RPMI7951 (cell line): ENCODE measurements at regions not wholly inside any gene's neighbourhood (a gene's known extent, or its start where the extent isn't known, plus 50 kb on each side); places are given as distances from the start of the nearest gene placed in this dataset.

Experiments used
- DNase-seq: peaks from one replicate; pipeline ENCODE4 v3.0.0-alpha.2; 2012; ENCODE audit warnings: low read depth

DNA sequence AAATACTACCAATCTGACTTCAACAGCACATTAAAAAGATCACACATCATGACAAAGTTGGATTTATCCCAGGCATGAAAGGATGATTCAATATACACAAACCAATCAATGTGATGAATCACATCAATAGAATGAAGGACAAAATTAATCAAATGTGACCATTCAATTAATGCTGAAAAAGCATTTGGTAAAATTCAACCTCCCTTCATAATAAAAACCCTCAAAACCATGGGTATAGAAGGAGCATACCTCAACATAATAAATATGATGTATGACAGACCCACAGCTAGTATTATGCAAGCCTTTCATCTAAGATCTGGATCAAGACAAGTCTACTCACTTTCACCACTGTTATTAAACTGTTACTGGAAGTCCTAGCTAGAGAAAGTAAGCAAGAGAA, 921.7 kb upstream of the RAG2 start:
- no peak for DNase-seq

DNA sequence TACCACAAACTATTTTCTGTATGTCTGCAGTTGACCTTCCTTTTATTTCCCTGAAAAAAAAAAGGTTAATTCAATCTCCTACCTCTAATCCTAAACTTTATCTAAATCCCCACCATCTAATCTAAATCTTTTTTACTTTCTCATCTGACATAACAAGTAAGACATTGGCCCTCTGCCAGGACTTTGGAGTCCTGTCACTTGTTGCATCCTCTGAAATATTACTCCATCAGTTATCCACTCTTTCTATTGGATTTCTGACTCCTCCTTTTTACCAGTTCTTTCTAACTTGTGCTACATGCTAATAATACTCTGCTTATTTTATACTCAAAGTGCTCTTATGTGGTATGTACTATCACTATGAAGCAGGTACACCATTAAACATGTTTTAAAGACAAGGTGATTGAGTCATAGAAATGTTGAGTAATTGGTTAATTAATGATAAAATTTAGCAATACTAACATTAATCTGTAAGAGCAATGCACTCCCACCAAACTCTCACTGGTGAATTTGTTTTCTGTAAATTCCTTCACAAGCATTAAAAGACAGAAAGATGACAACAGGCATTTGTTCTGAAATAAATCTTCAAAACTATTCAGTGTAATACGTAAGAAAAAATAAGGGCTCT, 914.2 kb upstream of the RAG2 start:
- DNase-seq: no peak

DNA sequence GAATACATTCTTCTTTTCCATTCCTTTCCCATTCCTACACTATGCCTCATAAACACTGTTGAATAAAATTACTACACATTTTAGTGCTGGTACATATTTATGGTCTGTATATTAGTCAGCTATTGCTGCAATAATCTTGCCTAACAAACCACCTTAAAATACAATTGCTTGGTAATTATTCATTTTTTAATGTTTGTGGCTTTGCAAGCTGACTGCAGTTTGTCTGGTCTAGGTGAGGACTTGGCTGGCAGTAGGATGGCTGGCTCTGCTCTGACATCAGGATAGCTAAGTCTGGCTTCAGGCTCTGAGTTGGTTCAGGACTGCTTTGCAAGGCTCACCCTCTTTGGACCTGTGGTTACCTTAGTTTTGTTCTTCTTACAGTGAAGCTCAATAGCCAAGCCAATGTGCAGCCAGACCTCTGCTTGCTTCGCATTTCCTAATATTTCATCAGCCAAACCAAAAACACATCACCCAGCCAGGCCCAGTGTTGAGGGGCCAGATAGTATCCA, 913.4 kb upstream of the RAG2 start:
- no peak for DNase-seq

DNA sequence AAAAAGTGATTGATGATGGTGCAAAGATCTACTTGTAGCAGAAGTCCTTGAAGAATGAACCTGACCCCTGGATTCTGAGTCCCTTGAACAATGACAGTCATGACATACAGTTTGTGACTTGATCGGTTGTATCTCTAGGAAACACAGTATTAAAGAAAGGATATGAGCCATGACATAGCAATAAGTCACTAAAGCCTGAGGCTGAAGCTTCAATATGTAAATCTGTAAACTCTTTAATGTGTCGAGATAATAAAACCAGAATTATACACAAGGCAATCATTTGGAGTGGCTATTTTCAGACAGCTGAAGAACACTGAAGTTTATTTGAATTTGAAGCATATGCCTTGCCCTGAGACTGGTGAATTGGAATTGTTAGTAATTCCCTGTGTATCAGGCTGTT, 911.5 kb upstream of the RAG2 start:
- DNase-seq: peak; percentile 22

DNA sequence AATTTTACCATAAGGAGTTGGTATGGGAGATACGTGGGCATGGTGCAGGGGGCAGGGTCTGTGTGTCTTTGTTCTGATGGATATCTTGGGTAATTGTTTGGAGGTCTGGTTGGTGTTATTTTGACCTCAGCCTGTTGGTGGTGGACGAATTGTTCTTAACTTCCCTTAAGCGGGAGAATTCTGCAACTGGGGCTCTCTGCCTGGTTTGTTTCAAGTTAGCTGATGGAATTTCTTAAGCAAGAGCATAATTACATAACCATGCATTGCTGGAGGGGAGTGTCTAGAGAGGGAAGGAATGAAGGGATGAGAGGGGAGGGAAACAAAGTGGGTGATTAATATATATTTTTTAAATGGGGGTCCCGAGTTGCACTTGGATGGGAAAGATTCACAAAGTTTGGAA, 908.5 kb upstream of the RAG2 start:
- no peak for DNase-seq

DNA sequence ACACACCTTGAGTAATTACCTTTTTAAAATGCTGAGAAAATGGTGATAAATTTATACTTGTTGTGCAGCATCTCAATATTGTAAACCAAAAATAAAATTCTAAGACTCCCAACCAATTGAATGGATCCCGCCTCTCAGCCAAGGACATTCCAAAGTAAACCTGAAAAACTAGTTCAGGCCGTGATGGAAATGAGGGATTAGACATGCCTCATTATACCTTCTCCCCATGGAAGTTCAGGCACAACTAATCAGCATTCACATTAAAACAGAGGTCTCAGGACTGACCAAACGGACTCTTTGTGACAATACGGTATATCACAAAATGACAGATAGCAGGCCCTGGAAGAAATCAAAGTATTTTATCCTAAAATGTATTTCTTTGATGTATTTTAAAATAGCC, 907.4 kb upstream of the RAG2 start:
- DNase-seq: no peak

DNA sequence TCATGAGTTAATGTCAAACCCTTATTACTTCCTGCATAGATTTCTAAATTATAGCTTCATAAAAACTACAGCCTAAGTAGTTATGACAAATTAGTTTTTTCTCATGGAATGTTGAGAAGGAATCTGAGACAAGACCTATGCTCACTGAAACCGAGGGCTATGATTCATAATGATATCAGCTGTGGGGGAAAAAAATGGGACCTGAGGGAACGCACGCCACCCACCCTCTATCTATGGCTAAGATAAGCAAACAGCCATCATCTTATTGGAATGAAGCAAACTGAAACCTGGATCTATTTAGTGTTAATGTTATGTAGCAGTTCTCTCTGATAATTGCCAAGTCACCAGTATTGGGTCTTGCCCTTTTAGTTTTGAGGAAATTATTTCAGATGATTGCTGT, 906.9 kb upstream of the RAG2 start:
- DNase-seq: peak; percentile 80

DNA sequence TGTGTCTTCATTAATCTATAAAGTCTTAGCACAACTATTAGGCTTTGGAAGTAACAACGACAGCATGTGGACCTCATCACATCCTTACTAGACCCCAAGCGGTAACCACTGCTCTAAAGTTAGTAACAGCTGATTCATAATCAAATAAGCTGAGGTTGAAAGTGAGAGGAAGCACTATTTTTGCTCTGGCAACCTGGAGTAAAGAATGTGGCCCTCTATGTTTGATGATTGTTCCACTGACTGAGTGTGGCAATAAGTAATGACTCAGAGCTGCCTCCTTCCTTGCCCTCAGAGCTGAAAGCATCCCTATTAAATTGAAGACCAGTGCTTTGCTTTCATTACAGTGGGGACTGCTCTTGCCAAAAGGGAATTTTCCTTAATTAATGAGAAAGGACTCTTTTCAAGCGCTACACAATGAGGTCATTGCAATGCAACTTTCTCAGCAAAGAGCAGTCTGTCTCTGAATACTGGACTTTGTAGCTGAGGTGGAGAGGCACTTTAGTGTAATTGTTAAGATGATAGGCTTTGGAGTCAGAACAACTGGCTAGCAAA, 906.1 kb upstream of the RAG2 start:
- DNase-seq: peak; percentile 95

DNA sequence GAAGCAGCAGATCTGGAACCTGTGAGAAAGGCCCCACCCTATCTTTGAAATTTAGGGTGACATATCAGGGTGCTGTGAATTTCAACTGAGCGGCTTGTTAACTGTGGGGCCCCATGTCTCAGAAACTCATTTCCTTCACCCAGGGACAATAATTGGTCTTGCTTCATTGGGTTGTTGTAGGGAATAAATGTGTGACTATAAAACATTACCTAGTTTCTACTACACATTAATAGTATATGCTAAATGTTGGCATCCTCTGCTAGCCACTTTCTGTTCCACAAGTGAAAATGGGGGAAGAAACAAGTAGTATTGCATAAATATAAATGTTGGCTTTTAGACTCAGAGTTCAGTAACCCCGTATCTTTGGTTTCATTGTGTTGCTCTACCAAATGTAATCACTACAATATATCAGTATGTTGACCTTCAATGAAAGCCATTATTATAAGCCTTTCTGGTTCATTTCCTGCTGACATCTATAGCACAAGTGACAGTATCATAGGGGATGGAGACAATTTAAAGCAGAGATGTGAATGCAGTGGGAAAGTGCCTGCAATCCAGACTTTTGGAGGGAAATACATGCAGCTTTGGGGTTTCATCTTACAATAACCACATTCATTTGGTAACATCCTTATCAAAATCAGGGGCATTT, 905.5 kb upstream of the RAG2 start:
- DNase-seq: no peak

DNA sequence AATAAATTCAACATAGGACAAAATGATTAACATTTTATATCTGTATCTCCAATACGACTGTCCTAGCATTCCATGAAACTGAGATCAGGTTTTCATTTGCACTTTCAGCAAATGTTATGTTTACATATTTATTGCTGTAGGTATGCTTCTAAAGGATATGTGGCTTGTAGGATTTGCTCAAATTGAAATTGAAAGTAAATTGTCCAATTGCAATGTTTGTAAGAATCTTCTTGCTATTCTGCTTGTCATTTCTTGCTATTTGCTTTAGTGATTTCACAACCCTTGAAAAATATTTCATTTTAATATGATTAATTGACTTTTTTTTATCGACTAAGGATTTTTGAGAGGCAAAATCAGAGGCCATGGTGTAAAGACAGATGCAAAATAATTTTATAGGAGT, 904.2 kb upstream of the RAG2 start:
- DNase-seq: no peak

DNA sequence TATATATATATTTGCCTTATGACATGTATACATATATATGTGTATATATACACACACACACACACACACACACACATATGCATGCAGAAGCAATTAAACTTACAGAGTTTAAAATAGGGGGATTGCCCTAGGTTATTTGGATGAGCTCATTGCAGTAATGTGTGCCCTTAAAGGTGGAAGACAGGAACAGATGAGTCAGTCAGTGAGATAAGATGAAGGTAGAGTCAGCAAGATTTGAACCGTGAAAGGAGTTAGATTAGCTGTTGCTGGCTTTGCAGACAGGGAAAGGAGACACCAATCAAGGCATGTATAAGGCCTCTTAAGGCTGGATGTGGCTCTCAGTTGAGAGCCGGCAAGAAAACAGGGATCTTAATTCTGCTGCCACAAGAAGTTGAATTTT, 902.4 kb upstream of the RAG2 start:
- peak; percentile 64 for DNase-seq

DNA sequence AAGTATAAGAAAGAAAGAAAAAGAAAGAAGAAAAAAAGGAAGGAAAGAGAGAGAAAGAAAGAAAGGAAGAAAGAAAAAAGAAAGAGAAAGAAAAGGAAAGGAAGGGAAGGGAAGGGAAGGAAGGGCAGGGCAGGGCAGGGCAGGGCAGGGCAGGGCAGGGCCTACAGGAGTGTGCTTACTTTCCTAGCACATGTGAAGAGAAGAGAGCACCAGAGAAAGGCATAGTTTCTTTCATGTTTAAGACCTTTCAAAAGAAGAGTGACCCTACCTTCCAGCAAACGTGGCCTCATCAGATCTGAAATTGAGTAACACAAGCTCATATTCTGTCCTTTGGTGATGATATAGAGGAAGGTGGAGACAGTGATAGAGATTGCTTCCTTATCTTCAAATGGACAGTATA, 899.3 kb upstream of the RAG2 start:
- DNase-seq: no peak

DNA sequence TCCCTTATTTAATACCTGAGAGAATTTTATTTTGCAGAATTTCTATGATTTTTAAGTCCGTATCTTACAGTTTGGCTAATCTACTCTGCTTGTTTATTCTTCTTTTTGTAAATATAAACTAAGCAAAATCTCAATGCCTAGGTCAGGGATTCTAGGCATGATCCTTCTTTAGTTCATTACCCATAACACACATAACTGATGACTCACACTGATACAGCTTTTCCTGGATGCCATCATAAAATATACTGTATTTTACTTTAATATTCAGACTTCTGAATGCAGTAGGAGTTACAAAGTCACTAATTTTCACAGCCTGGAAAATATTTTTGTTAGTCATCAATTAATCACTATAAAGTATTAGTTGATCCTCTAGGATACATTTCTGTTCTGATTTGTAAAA, 898.2 kb upstream of the RAG2 start:
- DNase-seq: no peak

DNA sequence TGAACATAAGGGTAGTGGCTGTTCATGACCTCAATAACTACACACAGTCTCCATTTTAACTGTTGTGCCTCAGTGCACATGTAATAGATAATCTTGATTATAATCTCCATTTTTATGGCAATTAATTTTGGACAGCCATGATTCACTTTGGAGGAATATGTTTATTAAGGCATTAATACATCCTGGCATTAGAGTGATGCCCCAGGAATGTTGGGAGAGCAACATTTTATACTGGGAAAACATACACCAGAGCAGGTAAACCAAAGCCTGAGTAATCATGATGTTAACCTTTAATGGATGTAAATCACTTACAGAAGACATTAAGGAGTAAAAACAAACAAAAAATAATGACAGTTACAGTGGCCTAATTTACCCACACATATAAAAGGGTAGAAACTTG, 886.3 kb upstream of the RAG2 start:
- DNase-seq: no peak

DNA sequence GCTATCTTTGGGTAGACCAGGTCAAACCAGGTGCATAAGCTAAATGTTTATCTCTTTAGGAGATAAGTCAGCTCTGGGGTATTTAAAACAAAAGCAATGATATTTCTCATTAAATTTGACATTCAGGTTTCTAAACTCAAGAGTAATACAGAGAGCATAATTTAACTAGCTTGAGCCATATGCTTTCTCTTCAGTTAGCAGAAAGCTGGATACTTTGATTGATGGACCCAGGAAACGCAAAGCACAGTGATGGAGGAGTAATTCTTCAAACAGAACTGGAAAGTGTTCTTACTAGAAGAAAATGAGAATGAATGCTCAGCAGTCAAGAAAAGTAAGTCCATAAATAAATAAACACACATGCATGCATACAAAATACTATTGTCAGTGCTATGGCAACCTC, 885.7 kb upstream of the RAG2 start:
- DNase-seq: no peak

DNA sequence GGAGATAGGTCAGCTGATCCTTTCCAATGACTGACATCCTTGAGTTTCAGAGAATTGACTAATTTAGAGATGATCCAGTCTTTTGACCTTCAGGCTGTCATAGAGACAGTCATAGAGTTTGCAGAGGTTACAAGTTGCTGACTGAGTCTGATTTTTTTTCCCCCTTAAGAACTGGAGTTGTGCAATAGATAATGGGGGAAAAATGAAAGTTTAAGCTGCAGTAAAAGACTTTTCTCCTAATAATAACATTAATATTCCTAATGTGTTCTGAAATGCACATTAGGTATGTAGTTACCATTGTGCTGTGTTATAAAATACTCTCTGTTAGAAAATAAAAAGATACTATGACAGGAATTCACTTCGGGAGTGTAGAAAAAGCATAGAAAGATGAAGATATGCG, 876.9 kb upstream of the RAG2 start:
- no peak for DNase-seq

DNA sequence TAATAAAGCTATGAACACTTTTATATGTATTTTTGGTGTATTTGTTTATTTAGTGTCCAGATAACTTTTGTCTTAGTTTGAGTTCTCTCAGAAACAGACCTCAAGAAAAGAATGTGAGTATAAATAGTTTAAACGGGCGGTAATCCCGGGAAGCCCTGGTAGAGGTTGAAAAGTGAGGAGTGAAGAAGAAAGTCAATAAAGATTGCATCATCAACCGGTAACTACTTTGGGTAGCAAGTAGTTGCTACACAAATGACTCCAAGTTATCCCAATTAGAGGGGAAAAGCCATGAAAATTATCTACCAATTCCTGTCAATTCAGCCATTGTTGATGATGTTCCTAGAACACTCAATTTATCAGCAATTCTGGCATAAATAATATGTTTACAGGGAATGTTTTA, 870.3 kb upstream of the RAG2 start:
- DNase-seq: no peak

DNA sequence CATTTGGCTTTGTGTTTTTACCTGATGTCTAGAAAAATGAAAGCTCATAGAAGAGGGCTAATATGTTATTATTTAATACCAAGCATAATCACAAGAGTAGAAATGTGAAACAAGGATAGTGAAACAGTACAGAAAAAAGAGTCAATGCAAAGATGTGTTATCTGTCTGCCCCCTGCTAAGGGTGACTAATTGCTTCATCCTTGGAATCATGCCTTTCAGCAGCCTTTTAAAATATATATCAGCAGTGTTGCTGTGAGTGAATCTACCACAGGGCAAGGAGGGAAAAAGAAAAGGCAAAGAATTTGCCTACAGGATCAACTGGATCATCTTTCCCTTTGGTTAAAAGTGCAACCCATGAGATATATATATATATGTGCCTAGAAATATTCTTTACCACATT, 867.2 kb upstream of the RAG2 start:
- DNase-seq: no peak

DNA sequence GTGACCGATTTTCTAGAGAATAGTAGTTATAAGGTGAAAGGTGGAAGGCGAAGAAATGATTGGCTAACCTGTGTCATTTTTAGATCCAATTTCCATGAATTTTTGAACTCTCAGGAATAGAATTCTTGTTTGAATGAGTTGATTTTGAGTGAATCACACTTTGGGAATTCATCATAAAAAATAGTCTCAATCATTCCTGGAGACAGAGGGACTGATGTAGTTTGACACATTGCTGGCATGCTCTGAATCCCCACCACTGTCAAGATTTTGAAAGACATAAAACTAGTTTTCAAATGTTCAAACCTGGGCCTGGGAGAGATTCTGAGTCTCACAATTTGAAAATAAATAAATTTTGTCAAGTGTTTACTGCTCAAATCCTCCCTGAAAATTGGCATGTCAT, 861.4 kb upstream of the RAG2 start:
- DNase-seq: no peak

DNA sequence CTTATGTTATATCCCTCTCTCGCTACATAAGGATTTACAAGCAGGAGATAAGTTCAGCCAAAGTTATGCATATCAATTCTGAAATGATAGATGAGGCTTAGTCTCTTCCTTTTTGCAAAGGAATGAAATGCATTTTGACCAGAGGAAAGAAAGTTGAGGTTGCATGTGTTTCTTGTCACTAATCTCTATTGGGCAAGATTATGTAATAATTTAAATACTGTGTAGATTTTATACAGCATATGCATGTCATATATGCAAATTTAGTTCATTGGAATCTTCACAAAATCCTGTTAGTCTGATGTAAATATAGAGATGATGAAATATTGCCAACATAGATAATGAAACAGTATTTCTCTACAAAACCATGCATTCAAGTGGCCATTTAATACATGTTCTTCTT, 858.7 kb upstream of the RAG2 start:
- no peak for DNase-seq

DNA sequence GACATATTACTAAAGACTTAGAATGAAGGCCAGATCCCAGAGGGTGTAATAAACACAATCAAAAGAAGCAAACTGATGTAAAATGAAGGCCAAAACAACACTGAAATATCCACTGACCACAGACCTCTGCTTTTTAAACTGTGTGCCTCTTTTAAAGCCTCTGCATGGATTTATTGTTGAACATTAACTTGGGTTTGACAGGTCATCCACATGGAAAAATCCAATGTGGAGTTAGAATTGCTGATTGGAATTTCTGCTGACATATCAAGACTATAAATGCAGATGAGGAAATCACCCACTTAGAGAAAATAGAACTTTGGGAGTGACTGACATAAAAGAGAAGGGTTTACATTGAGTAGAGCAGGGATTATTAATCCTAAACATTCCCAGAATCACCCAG, 853.9 kb upstream of the RAG2 start:
- DNase-seq: no peak

DNA sequence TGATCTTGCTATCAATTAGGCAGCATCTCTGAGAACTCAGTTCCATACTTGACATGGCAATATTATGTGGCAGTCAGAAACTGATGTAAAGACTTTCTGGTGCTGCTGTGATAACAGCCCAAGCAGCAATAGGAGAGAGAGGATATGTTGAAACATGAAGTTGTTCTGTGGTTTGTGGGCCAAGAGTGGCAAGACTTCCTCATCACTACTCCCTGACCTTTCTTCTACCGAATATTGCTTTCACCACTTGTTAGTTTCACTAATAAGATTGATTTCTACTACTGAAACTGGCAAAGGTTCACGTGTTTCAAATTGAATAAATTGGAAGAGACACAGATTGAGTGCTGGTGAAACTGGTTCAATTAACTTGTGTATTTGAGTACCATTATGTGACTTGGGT, 852.6 kb upstream of the RAG2 start:
- peak; percentile 1 for DNase-seq

DNA sequence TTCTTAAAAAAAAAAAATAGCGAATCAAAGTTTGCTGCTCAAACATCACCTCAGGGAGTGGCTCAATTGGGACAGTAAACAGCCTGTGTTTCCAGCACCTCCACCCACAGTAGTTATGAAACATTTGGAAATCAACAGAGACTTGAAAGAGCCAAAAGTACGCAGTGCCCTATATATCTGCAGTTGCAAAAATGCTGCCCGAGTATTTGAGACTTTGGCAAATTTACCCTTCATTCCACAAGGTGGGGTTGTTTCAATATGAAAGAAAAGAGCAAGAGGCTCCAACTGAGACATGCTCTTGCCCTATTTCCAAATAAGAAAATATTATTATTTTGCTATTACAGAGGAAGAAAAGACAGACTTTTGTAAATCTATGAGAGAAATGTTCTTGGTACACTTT, 851.1 kb upstream of the RAG2 start:
- peak; percentile 48 for DNase-seq

DNA sequence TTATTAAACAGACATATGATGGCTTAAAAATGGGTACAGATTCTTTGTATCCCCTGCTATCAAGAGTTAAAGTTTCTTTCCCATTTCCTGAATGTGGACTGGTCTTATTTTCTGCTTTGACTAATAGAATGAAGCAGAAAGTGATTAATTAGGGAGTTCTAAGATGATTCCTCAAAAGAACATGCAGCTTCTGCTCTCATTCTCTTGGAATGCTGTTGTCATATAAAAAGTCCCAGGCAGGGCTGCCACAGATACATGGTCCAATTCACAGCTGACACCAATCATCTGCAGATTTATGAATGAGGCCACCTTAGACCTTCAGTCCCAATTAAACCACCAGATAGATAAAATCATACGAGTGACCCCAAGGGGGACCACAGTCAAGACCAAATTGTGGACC, 844.5 kb upstream of the RAG2 start:
- DNase-seq: no peak
